Effector memory CD4-positive, alpha-beta T cell (primary cell): ENCODE measurements at regions not wholly inside any gene's neighbourhood (a gene's known extent, or its start where the extent isn't known, plus 50 kb on each side); places are given as distances from the start of the nearest gene placed in this dataset.
"Not testable (repeated sequence)": the region's sequence is repeated elsewhere in the genome, so short reads cannot be mapped to it uniquely, and the experiment has no call there.

ENCODE experiments used
- DNase-seq, 3 donors: peaks; one replicate each; pipeline ENCODE4 v3.0.0-alpha.2; 2020
- H3K27ac ChIP-seq: 2 replicates; pipeline ENCODE4 v1.7.0; 2013; ENCODE audit warnings: mild to moderate bottlenecking, low read length, moderate library complexity; ENCODE audit not compliant: insufficient read depth, poor library complexity, severe bottlenecking
- H3K27me3 ChIP-seq: replicated peaks from 2 replicates; pipeline ENCODE4 v1.7.0; 2013; ENCODE audit warnings: mild to moderate bottlenecking, low read length; ENCODE audit not compliant: insufficient read depth, control insufficient read depth, poor library complexity, severe bottlenecking
- H3K36me3 ChIP-seq: 2 replicates; pipeline ENCODE4 v1.7.0; 2013; ENCODE audit warnings: mild to moderate bottlenecking, low read length, moderate library complexity; ENCODE audit not compliant: control insufficient read depth, insufficient read depth
- H3K4me1 ChIP-seq: 2 replicates; pipeline ENCODE4 v1.7.0; 2013; ENCODE audit warnings: low read length, mild to moderate bottlenecking; ENCODE audit not compliant: control insufficient read depth, insufficient read depth, poor library complexity, severe bottlenecking
- H3K4me3 ChIP-seq: 2 replicates; pipeline ENCODE4 v1.7.0; 2013; ENCODE audit warnings: low read length, low read depth, mild to moderate bottlenecking; ENCODE audit not compliant: insufficient read depth, poor library complexity, severe bottlenecking
- H3K9me3 ChIP-seq: 2 replicates; pipeline ENCODE4 v1.7.0; 2013; ENCODE audit warnings: mild to moderate bottlenecking, low read length, moderate library complexity; ENCODE audit not compliant: control insufficient read depth

DNA sequence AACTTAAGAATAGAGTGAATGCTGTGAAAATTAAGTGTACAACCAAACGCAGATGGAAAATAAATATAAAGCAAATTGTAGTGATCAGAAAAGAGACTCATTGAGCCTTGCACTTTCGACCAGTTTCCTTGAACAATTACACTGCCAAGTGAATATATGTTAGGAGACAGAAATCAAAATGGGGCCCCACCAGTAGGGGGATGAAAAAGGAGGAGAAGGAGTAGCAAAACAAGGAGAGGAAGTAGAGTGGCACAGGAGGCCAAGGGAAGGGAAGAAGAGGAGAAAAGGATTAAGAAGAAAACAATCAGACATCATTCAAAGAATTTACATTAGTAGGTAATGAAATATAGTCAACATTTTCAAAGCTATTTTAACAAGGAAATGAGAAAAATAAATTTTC, 1770.6 kb downstream of the PLA2G4A start:
- Histone ChIP-seq H3K9me3 (no peaks in the 10 kb centered on the region), H3K4me3 (no peak overlapping the region), H3K27me3 (no peaks in the 10 kb centered on the region), H3K4me1 (no peaks in the 10 kb centered on the region), H3K27ac (no peak overlapping the region), H3K36me3 (no peaks in the 10 kb centered on the region)
- DNase-seq, result no peak

DNA sequence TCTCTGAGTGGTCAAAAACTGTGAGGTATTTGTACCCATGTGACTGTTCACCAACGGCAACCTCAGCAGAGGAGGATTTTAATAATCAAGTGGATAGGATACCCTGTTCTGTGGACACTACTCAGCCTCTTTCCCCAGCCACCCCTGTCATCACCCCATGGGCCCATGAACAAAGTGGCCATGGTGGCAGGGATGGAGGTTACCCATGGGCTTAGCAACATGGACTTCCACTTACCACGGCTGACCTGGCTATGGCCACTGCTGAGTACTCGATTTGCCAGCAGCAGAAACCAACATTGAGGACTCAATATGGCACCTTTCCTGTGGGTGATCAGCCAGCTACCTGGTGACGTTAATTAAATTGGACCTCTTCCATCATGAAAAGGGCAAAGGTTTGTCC, 1782.7 kb downstream of the PLA2G4A start:
- no peak for DNase-seq
- Histone ChIP-seq H3K36me3 (no peaks in the 10 kb centered on the region), H3K27ac (no peak overlapping the region), H3K4me3 (no peak overlapping the region), H3K27me3 (no peaks in the 10 kb centered on the region), H3K4me1 (no peaks in the 10 kb centered on the region), H3K9me3 (peaks cover 6% of the 10 kb centered on the region)

DNA sequence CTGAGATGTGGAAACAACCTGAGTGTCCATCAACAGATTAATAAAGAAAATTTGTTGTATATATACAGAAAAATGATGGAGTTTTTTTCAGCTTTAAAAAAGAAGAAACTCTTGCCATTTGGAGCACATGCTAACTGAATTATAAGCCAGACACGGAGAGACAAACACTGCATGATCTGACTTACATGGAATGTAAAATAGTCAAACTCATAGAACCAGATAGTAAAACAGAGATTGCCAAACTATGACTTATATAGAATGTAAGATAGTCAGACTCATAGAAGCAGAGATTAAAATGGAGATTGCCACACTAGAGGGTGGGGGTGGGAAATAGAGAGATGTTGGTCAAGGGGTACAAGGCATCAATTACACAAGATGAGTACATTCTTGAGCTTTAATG, 1786.6 kb downstream of the PLA2G4A start:
- no peaks in the 10 kb centered on the region for H3K36me3 ChIP-seq
- DNase-seq, result no peak
- H3K4me1 ChIP-seq, result no peaks in the 10 kb centered on the region
- no peak overlapping the region for H3K4me3 ChIP-seq
- H3K9me3 ChIP-seq, result no peaks in the 10 kb centered on the region
- H3K27me3 ChIP-seq, result no peaks in the 10 kb centered on the region
- H3K27ac ChIP-seq, result no peak overlapping the region

DNA sequence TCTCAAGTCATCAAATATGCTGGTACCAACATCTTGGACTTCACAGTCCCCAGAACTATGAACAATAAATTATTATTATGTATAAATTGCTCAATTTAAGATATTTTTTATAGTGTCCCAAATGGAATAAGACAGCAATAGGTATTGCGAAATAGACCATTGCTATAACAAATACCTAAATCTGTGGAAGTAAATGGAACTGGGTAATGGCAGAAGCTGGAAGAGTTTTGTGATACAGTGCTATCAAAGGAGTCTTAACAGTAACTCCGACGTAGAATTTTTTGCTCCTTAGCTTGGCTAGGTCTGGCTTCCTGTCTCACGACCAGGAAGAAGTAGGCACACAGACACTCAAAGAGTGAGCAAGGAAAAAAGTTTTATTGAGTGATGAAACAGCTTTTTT, 1791.5 kb downstream of the PLA2G4A start:
- H3K9me3 ChIP-seq, result no peaks in the 10 kb centered on the region
- H3K36me3 ChIP-seq, result no peaks in the 10 kb centered on the region
- DNase-seq, result no peak
- no peak overlapping the region for H3K4me3 ChIP-seq
- no peak overlapping the region for H3K27ac ChIP-seq
- H3K4me1 ChIP-seq, result no peaks in the 10 kb centered on the region
- H3K27me3 ChIP-seq, result no peaks in the 10 kb centered on the region

DNA sequence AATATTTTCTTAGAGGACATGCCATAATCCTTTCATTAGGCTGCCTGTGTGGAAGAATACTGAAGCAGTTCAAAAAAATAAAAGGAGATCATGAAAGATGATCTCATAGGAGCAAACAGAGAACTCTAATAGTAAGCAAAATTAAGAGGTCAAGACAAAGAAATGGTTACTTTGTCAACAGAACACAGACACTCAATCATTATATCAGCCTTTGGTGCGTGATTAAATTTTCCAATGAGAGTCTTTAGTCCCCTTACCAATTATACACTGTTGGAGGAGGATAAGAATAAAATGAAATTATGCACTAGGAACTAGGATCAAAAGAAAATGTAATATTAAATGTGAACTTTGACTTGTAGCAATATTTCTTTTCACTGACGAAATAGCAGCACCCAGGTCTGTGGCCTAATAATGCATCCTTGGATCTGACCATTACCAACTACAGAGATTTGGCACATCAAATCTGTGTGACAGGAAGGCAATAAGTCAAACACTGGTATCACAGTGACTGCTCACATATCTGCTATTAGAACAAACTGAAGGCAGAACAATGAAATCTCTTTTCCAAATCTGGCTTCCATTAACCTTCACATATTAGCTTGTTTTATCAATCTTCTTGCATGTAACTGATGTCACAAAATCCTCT, 1812.9 kb downstream of the PLA2G4A start:
- no peak for DNase-seq

DNA sequence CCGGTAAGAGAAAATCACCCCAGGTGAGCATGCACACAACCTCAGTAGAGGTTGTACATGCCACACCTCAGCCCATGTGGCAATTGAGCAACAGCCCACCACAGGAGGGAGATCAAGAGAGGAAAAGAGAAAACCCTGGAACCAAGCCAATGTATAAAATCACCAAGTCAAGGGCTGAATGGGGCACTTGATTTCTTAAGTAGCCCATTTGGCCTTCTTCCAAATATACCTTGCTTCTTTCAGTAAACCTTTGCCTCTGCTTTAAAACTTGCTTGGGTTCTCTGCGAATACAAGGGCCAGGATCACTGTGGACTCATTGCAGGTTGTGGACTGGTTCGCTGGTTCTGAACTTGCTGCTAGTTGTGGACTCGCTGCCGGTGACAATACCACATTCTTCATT, 1814.0 kb downstream of the PLA2G4A start:
- Histone ChIP-seq H3K4me1 (no peaks in the 10 kb centered on the region), H3K4me3 (no peak overlapping the region), H3K27me3 (no peaks in the 10 kb centered on the region), H3K27ac (no peak overlapping the region), H3K36me3 (no peaks in the 10 kb centered on the region), H3K9me3 (no peaks in the 10 kb centered on the region)
- no peak for DNase-seq

More for the DNA sequence above, 1812.9 kb downstream of the PLA2G4A start:
- Histone ChIP-seq H3K36me3 (no peaks in the 10 kb centered on the region), H3K27ac (no peak overlapping the region), H3K9me3 (no peaks in the 10 kb centered on the region), H3K4me1 (no peaks in the 10 kb centered on the region), H3K4me3 (no peak overlapping the region), H3K27me3 (no peaks in the 10 kb centered on the region)

DNA sequence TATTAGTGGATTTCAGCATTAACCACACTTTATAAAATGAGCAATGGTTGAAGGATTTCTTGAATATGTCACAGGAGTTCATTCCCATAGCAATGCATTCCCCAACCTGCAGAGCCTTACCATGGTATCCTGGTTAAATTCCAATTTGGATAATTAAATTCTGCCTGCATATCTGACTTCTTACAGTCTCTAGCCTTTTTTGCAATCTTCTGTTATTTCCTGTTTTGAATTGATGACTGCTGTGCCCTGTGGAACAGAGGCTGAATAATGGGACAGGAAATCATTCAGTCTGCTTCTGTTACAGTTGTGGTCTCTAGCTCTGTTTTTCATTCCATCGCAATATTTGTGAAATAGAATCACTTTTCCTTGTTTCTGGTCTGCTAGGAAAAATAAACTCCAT, 1823.9 kb downstream of the PLA2G4A start:
- H3K27me3 ChIP-seq, result no peaks in the 10 kb centered on the region
- no peaks in the 10 kb centered on the region for H3K4me1 ChIP-seq
- H3K9me3 ChIP-seq, result no peaks in the 10 kb centered on the region
- H3K27ac ChIP-seq, result no peak overlapping the region
- H3K36me3 ChIP-seq, result no peaks in the 10 kb centered on the region
- H3K4me3 ChIP-seq, result no peak overlapping the region
- no peak for DNase-seq

DNA sequence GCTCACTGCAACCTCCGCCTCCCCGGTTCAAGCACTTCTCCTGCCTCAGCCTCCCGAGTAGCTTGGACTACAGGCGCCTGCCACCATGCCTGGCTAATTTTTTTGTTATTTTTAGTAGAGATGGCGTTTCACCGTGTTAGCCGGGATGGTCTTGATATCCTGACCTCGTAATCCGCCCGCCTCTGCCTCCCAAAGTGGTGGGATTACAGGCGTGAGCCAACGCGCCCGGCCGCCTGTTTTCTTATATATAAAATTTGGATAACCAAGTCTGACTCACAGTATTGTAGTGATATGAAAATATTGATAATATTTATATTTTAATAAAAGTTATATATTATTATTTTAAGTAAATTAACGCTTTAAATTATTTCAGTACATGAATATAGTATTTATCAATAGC, 1821.7 kb downstream of the BRINP3 start:
- H3K27ac ChIP-seq, H3K4me1 ChIP-seq, H3K27me3 ChIP-seq, H3K36me3 ChIP-seq, DNase-seq, H3K4me3 ChIP-seq, H3K9me3 ChIP-seq: not testable (repeated sequence)

DNA sequence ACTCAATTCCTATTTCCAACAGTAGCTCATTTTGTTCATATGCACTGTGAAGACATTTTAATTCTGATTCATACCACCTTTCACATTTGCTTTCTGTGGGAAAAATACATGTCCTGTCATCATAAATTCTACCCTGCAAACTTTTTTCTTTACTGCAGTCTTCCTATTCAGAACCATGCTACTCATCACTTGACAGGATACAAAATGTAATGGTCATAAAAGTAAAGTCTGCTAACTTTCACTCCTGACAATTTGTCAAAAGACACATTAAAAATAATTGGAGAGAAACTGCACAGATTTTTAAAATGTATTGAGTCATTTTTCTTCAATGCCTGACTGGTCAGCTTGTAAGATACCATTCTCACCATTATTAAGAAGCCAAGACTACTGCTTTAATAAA, 1817.1 kb downstream of the BRINP3 start:
- no peak for DNase-seq
- H3K9me3 ChIP-seq, result no peaks in the 10 kb centered on the region
- H3K27me3 ChIP-seq, result no peaks in the 10 kb centered on the region
- no peaks in the 10 kb centered on the region for H3K4me1 ChIP-seq
- no peaks in the 10 kb centered on the region for H3K36me3 ChIP-seq
- H3K27ac ChIP-seq, result no peak overlapping the region
- no peak overlapping the region for H3K4me3 ChIP-seq

DNA sequence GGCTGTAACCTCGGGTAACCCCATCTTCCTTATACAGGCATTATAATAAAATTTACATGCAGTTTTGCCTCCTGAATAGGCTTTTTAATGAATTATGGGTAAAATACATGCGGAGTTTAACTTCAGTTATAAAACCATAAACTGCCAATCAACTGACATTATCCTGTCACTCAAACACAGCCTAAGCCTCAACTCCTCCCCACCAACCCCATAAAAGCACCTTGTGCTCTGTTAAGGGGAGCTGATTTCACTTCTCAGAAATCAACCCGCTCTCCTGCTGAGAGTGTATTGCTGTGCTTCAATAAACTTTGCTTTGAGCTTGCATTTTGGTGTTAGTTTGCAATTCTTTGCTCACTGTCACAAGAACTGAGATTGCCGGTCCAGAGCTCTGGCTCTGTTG, 1812.2 kb downstream of the BRINP3 start:
- no peaks in the 10 kb centered on the region for H3K27me3 ChIP-seq
- no peaks in the 10 kb centered on the region for H3K9me3 ChIP-seq
- no peaks in the 10 kb centered on the region for H3K36me3 ChIP-seq
- no peak for DNase-seq
- no peak overlapping the region for H3K27ac ChIP-seq
- H3K4me3 ChIP-seq, result no peak overlapping the region
- H3K4me1 ChIP-seq, result no peaks in the 10 kb centered on the region
